ENCODE measurements at regions not wholly inside any gene's neighbourhood (a gene's known extent, or its start where the extent isn't known, plus 50 kb on each side); places are given as distances from the start of the nearest gene placed in this dataset.

DNA sequence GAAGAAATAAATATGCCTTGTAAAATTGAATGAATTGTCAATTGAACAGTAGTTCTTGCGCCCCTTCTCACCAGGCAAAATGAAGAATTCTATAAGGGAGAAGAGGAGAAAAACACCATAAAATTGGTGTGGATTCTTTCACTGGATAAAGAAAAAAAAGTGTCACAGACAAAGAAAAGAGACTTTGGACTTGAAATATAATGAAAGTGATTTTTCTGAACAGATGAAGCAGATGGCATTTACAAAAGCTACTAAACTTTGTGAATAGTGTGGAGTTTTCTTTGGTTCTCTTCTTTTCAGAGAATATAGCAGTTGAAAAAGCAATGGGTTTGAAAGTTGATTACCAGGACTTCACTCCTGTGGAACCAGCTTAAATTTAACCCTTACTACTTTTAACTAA lies 945.7 kb downstream of the DSC3 start:
- Histone ChIP-seq H3K27me3 (ENCODE audit: control insufficient read depth, extremely low read depth, insufficient read depth, low read length) (no peaks in the 10 kb centered on the region), H3K27ac (ENCODE audit: control insufficient read depth, insufficient read depth, low read length) (no peak overlapping the region), H2AFZ (ENCODE audit: control insufficient read depth, low read length) (no peak overlapping the region), H3K4me3 (ENCODE audit: control insufficient read depth in 2 of 3, extremely low read depth in 1 of 3, insufficient read depth in 2 of 3, low read depth in 1 of 3, low read length in 3 of 3) (no peak overlapping the region), H3K9me1 (ENCODE audit: control insufficient read depth, extremely low read depth, insufficient read depth, low read length) (no peaks in the 10 kb centered on the region), H3K9me3 (ENCODE audit: control insufficient read depth, low read depth, low read length) (no peaks in the 10 kb centered on the region), H3K9ac (ENCODE audit: control insufficient read depth, extremely low read depth, insufficient read depth, low read length) (no peak overlapping the region), H3K79me2 (ENCODE audit: control insufficient read depth, insufficient read depth, low read length) (no peaks in the 10 kb centered on the region), H4K20me1 (ENCODE audit: control insufficient read depth, extremely low read depth, insufficient read depth, low read length) (no peaks in the 10 kb centered on the region), H3K4me1 (ENCODE audit: control insufficient read depth, extremely low read depth, insufficient read depth, low read length) (no peaks in the 10 kb centered on the region), H3K4me2 (ENCODE audit: control insufficient read depth, extremely low read depth, insufficient read depth, low read depth, low read length) (no peak overlapping the region), H3K36me3 (ENCODE audit: control insufficient read depth in 2 of 2, extremely low read depth in 1 of 2, insufficient read depth in 2 of 2, low read length in 2 of 2) (no peaks in the 10 kb centered on the region)
- FAIRE-seq, result no peak
- TF ChIP-seq, protein P1, sequence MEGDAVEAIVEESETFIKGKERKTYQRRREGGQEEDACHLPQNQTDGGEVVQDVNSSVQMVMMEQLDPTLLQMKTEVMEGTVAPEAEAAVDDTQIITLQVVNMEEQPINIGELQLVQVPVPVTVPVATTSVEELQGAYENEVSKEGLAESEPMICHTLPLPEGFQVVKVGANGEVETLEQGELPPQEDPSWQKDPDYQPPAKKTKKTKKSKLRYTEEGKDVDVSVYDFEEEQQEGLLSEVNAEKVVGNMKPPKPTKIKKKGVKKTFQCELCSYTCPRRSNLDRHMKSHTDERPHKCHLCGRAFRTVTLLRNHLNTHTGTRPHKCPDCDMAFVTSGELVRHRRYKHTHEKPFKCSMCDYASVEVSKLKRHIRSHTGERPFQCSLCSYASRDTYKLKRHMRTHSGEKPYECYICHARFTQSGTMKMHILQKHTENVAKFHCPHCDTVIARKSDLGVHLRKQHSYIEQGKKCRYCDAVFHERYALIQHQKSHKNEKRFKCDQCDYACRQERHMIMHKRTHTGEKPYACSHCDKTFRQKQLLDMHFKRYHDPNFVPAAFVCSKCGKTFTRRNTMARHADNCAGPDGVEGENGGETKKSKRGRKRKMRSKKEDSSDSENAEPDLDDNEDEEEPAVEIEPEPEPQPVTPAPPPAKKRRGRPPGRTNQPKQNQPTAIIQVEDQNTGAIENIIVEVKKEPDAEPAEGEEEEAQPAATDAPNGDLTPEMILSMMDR (optimal IDR thresholded peaks at IDR 0.05 in 1 of 3, IDR thresholded peaks at IDR 0.05 in 1 of 3, conservative IDR thresholded peaks at IDR 0.05 in 1 of 3; ENCODE audit: extremely low read depth in 1 of 3, insufficient read depth in 2 of 3, low read length in 3 of 3), result no peak
- TF ChIP-seq EZH2 (IDR thresholded peaks at IDR 0.05; ENCODE audit: low read length), result no peak
- DNase-seq (ENCODE audit: low read depth, low spot score), result no peak
- dilution Hi-C loops (cut with MboI; ENCODE audit: extremely low pct_ligation_motif_present, low sequenced_read_pairs), result no loop called here

GRCh38 chr18:30094556-30094955 lies 948.0 kb downstream of the DSC3 start:
- Histone ChIP-seq H2AFZ (ENCODE audit: control insufficient read depth, low read length) (no peak overlapping the region), H3K27ac (ENCODE audit: control insufficient read depth, insufficient read depth, low read length) (no peak overlapping the region), H3K27me3 (ENCODE audit: control insufficient read depth, extremely low read depth, insufficient read depth, low read length) (no peaks in the 10 kb centered on the region), H3K36me3 (ENCODE audit: control insufficient read depth in 2 of 2, extremely low read depth in 1 of 2, insufficient read depth in 2 of 2, low read length in 2 of 2) (no peaks in the 10 kb centered on the region), H3K4me3 (ENCODE audit: control insufficient read depth in 2 of 3, extremely low read depth in 1 of 3, insufficient read depth in 2 of 3, low read depth in 1 of 3, low read length in 3 of 3) (no peak overlapping the region), H3K9me3 (ENCODE audit: control insufficient read depth, low read depth, low read length) (no peaks in the 10 kb centered on the region), H3K4me2 (ENCODE audit: control insufficient read depth, extremely low read depth, insufficient read depth, low read depth, low read length) (no peak overlapping the region), H3K9me1 (ENCODE audit: control insufficient read depth, extremely low read depth, insufficient read depth, low read length) (no peaks in the 10 kb centered on the region), H3K9ac (ENCODE audit: control insufficient read depth, extremely low read depth, insufficient read depth, low read length) (no peak overlapping the region), H4K20me1 (ENCODE audit: control insufficient read depth, extremely low read depth, insufficient read depth, low read length) (no peaks in the 10 kb centered on the region), H3K79me2 (ENCODE audit: control insufficient read depth, insufficient read depth, low read length) (no peaks in the 10 kb centered on the region), H3K4me1 (ENCODE audit: control insufficient read depth, extremely low read depth, insufficient read depth, low read length) (no peaks in the 10 kb centered on the region)
- DNase-seq (ENCODE audit: low read depth, low spot score) (no peak), FAIRE-seq (no peak)
- dilution Hi-C loops (cut with MboI; ENCODE audit: extremely low pct_ligation_motif_present, low sequenced_read_pairs), result no loop called here
- TF ChIP-seq, protein P1 (optimal IDR thresholded peaks at IDR 0.05 in 1 of 3, IDR thresholded peaks at IDR 0.05 in 1 of 3, conservative IDR thresholded peaks at IDR 0.05 in 1 of 3; ENCODE audit: extremely low read depth in 1 of 3, insufficient read depth in 2 of 3, low read length in 3 of 3), result no peak
- no peak for TF ChIP-seq EZH2 (IDR thresholded peaks at IDR 0.05; ENCODE audit: low read length)

Data from keratinocyte (primary cell).